SK-N-MC (cell line): ENCODE measurements at regions not wholly inside any gene's neighbourhood (a gene's known extent, or its start where the extent isn't known, plus 50 kb on each side); places are given as distances from the start of the nearest gene placed in this dataset.

ENCODE experiments used
- EZH2 ChIP-seq: fragments of 200-600 bp; sonication (generic); IDR thresholded peaks from one replicate; pipeline ENCODE4 v1.6.1; 2017; ENCODE audit warnings: antibody characterized with exemption
- POLR2AphosphoS5 ChIP-seq: IDR thresholded peaks from 2 replicates; pipeline ENCODE4 v1.6.1; 2012; ENCODE audit warnings: mild to moderate bottlenecking, low read depth, low read length, borderline replicate concordance

- no peak for TF ChIP-seq POLR2AphosphoS5
- TF ChIP-seq EZH2, result no peak
Observed at GRCh38 chr1:228811712-228812305, 76.5 kb downstream of the RHOU start.
